Heart right ventricle (tissue), 16 donors: ENCODE measurements at regions not wholly inside any gene's neighbourhood (a gene's known extent, or its start where the extent isn't known, plus 50 kb on each side); places are given as distances from the start of the nearest gene placed in this dataset.

Experiments used
- ATAC-seq, 8 donors: fragments of 200-7000 bp; cut with Tn5 transposase; one replicate each; pipeline ENCODE4 v1.9.1; 2020; ENCODE audit warnings: mild to moderate bottlenecking in 8 of 8, moderate library complexity in 8 of 8, moderate number of reproducible peaks in 1 of 8
- DNase-seq, 2 donors: peaks; one replicate each; pipeline ENCODE4 v3.0.0-alpha.2; 2020
- H3K27ac ChIP-seq, 10 donors: fragments of 200-600 bp; sonication (generic) in 2 of 10; one replicate each; pipeline versions ENCODE4 v1.5.0 to v1.8.0; 2020 to 2022; ENCODE audit warnings: mild to moderate bottlenecking in 3 of 10
- H3K27me3 ChIP-seq, 7 donors: fragments of 200-600 bp; one replicate each; pipeline ENCODE4 v1.8.0; 2021 to 2022; ENCODE audit warnings: mild to moderate bottlenecking in 2 of 7
- H3K36me3 ChIP-seq, 9 donors: fragments of 200-600 bp; sonication (generic) in 1 of 9; one replicate each; pipeline versions ENCODE4 v1.5.0 to v1.8.0; 2020 to 2022; ENCODE audit warnings: mild to moderate bottlenecking in 2 of 9
- H3K4me1 ChIP-seq, 9 donors: fragments of 200-600 bp; sonication (generic) in 1 of 9; one replicate each; pipeline versions ENCODE4 v1.5.0 to v1.8.0; 2020 to 2022; ENCODE audit warnings: mild to moderate bottlenecking in 4 of 9
- H3K4me3 ChIP-seq, 10 donors: fragments of 200-600 bp; sonication (generic) in 2 of 10; one replicate each; pipeline versions ENCODE4 v1.5.0 to v1.8.0; 2020 to 2022; ENCODE audit warnings: mild to moderate bottlenecking in 7 of 10, moderate library complexity in 2 of 10
- H3K9me3 ChIP-seq, 11 donors: fragments of 200-600 bp in 10 of 11; sonication (generic) in 2 of 11; one replicate each; pipeline versions ENCODE4 v1.5.0 to v1.8.0; 2013 to 2022; ENCODE audit warnings: mild to moderate bottlenecking in 2 of 11, control low read depth in 1 of 11, moderate library complexity in 1 of 11
- WGBS, 2 donors: extraction: QIAGEN DNeasy Blood & Tissue Kit; methylation state at CpG; one replicate each; pipeline ENCODE4 v1.1.7; 2013; ENCODE audit warnings: inconsistent platforms in 1 of 2; 5-methylcytosine and 5-hydroxymethylcytosine counted together
- intact Hi-C, 10 donors: fragments of 100-400 bp; cut with DNase I; formaldehyde crosslinking; loops; one replicate each; pipeline versions ENCODE4 v1.11.1 to v1.14.2; 2022
- TF ChIP-seq, protein P1 (sequence below), 9 donors: fragments of 200-600 bp; sonication (generic) in 2 of 9; IDR thresholded peaks; one replicate each; pipeline versions ENCODE4 v1.5.0 to v1.8.0; 2021 to 2022; ENCODE audit warnings: antibody characterized with exemption in 9 of 9, mild to moderate bottlenecking in 5 of 9, moderate library complexity in 1 of 9
- donor health status: Arrhythmogenic right ventricular cardiomyopathy.
- donor health status: ischemic (EF 13 %, LVEDD 7.1; RV severe dilation, severe dysfunction).
- donor health status: healthy with polysubstance abuse.
- donor health status: DM: no; HTN: yes; CAD: no.
- donor health status: DM: no; HTN: no; CAD: no.
- donor health status: ischemic (EF 25% LVEDD 6.9; RV normal size, moderate dysfunction).
- donor health status: ischemic (EF 25% LVEDD 5.7; RV mildly dilated, moderate dysfunction).
- donor health status: healthy.
- donor health status: DM: yes; HTN: yes; CAD: no.
- donor health status: Ischemic cardiomyopathy.
- donor health status: ischemic (EF 35%, LVEDD 5.7; RV mildly dilated, moderate dysfunction).
- donor health status: nonischemic (EF 11% LVEDD 7.7; RV severe dilation, severe dysfunction).
- donor health status: DM: yes; HTN: yes; CAD: no.
- donor health status: PGD.
- donor health status: ischemic (EF 29% LVEDD 5.4; RV normal size, mild dysfunction).
- donor health status: nonischemic (EF 23%, LVEDD 6.1; RV moderate dilation, normal function).

DNA sequence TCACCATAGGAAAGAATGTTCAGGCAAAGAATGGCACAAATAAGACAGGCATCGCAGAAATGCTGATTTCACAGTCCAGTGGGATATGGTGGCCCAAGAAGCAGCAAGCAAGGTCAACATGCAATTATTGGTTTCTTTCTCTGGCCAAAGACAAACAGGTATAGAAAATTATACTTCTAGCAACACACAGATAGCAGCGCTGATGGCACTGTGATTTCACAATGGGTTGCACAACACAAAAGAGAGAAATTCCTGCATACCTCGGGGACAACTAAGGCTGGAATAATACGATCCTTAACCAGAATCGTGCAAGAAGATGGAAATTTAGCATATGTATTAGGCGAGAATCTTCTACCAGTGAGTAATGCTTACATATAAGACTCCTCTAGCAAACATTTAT lies 76.3 kb upstream of the NR2F2 start:
- Histone ChIP-seq H3K9me3 (no peaks in the 10 kb centered on the region), H3K27ac (no peak overlapping the region), H3K4me1 (no peaks in the 10 kb centered on the region), H3K36me3 (peaks cover 0 to 20% (median 0%) of the 10 kb centered on the region in 9 donors), H3K4me3 (no peak overlapping the region), H3K27me3 (no peaks in the 10 kb centered on the region)
- TF ChIP-seq, protein P1, sequence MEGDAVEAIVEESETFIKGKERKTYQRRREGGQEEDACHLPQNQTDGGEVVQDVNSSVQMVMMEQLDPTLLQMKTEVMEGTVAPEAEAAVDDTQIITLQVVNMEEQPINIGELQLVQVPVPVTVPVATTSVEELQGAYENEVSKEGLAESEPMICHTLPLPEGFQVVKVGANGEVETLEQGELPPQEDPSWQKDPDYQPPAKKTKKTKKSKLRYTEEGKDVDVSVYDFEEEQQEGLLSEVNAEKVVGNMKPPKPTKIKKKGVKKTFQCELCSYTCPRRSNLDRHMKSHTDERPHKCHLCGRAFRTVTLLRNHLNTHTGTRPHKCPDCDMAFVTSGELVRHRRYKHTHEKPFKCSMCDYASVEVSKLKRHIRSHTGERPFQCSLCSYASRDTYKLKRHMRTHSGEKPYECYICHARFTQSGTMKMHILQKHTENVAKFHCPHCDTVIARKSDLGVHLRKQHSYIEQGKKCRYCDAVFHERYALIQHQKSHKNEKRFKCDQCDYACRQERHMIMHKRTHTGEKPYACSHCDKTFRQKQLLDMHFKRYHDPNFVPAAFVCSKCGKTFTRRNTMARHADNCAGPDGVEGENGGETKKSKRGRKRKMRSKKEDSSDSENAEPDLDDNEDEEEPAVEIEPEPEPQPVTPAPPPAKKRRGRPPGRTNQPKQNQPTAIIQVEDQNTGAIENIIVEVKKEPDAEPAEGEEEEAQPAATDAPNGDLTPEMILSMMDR (IDR thresholded peaks at IDR 0.05): no peak
- intact Hi-C loops: no loop called here
- DNase-seq (no peak), ATAC-seq (no peak)
- WGBS, 2 donors: 92% methylated on average over 6 of the region's 6 CpGs

DNA sequence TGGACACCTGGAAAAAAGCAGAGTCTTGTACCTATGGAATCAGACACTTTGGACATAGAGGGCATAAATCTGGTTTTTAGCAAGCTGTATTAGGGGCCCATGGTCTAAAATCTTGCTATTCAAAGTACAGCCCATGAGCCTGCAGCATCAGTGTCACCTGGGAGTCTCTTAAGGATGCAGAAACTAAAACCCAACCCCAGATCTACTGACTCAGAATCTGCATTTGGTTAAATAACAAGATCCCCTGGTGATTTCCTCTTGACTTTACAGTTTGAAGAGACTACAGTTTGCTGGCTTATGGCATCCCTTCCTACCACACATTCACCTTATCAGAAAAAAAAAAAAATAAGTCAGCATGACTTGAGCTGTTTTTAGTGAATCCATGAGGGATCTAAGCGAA lies 74.9 kb upstream of the NR2F2 start:
- no peaks in the 10 kb centered on the region for H3K9me3 ChIP-seq
- H3K27ac ChIP-seq: no peak overlapping the region
- H3K4me1 ChIP-seq: no peaks in the 10 kb centered on the region
- intact Hi-C loops: no loop called here
- 89 to 93% methylated on average over 1 of the region's 1 CpG for WGBS, 2 donors
- peaks cover 0 to 14% (median 0%) of the 10 kb centered on the region in 9 donors for H3K36me3 ChIP-seq
- TF ChIP-seq, protein P1 (IDR thresholded peaks at IDR 0.05): no peak
- H3K4me3 ChIP-seq: no peak overlapping the region
- DNase-seq (no peak), ATAC-seq (no peak)
- H3K27me3 ChIP-seq: no peaks in the 10 kb centered on the region

DNA sequence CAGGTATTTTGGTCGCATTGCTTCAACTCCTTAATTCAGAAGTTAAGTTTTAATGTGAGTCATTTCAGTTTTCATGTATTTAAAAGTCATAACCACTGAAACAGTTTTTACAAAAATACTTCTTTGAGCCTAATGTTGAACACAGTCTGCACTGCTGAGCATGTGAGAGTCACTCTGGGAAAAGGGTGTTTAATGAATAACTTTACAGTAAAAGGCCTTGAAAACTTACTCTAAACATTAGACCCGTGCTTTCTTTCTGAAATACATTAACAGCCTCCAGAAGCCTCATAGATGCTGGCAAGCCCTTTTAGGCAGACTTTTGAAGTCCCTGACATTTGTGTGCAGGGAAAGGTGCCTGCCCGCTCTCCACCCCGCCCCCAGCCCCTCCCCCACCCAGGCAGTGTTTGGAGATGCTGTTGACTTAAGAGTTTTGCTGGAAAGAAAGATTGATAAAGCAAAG lies 68.9 kb upstream of the NR2F2 start:
- H3K4me1 ChIP-seq: no peaks in the 10 kb centered on the region
- no peak overlapping the region for H3K27ac ChIP-seq
- H3K9me3 ChIP-seq: no peaks in the 10 kb centered on the region
- no peak for ATAC-seq
- no peaks in the 10 kb centered on the region for H3K27me3 ChIP-seq
- 65 to 67% methylated on average over 4 of the region's 4 CpGs for WGBS, 2 donors
- H3K36me3 ChIP-seq: no peaks in the 10 kb centered on the region
- H3K4me3 ChIP-seq: no peak overlapping the region
- DNase-seq: no peak
- TF ChIP-seq, protein P1 (IDR thresholded peaks at IDR 0.05): no peak
- intact Hi-C loops: no loop called here

DNA sequence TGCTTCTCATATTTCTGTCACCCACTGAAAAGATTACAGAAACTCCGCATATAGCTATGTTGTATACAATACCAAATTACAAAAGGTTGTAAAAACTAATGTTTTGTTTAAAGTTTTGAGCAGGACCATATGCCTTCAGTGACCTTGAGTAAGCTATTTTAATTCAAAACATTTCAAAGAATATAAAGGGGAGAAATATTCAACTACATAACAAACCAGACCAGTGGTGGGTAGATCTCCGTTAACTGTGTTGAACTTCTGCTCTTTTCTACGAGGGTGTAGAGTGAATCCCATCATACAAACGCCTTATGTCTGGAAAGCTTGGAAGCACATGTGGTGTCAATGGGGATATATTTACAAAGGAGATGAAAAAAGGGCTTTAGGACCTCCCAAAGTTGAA lies 68.4 kb upstream of the NR2F2 start:
- DNase-seq (no peak), ATAC-seq (no peak)
- no peak overlapping the region for H3K4me3 ChIP-seq
- intact Hi-C loops: no loop called here
- no peaks in the 10 kb centered on the region for H3K9me3 ChIP-seq
- no peaks in the 10 kb centered on the region for H3K4me1 ChIP-seq
- 77 to 78% methylated on average over 4 of the region's 4 CpGs for WGBS, 2 donors
- no peaks in the 10 kb centered on the region for H3K36me3 ChIP-seq
- no peaks in the 10 kb centered on the region for H3K27me3 ChIP-seq
- H3K27ac ChIP-seq: no peak overlapping the region
- TF ChIP-seq, protein P1 (IDR thresholded peaks at IDR 0.05): no peak
